Fibroblast of lung (primary cell): ENCODE measurements at regions not wholly inside any gene's neighbourhood (a gene's known extent, or its start where the extent isn't known, plus 50 kb on each side); places are given as distances from the start of the nearest gene placed in this dataset.

ENCODE experiments used
- CTCF ChIP-seq, 2 donors: IDR thresholded peaks in 1 of 2; conservative IDR thresholded peaks in 1 of 2; 1 replicate in 1 of 2; 2 replicates in 1 of 2; pipeline ENCODE4 v1.5.1; 2011 to 2012; ENCODE audit warnings: low read length in 2 of 2, control low read depth in 1 of 2, inconsistent platforms in 1 of 2, low read depth in 1 of 2, mild to moderate bottlenecking in 1 of 2
- EZH2 ChIP-seq: IDR thresholded peaks from 2 replicates; pipeline ENCODE4 v1.5.1; 2012; ENCODE audit warnings: low read length, control low read depth, mild to moderate bottlenecking; ENCODE audit errors: missing control alignments

GRCh38 chr2:52732849-52733395 is 1034.7 kb upstream of the CHAC2 start:
- TF ChIP-seq CTCF (conservative IDR thresholded peaks at IDR 0.05 in 1 of 2, IDR thresholded peaks at IDR 0.05 in 1 of 2; ENCODE audit: low read depth in 1 of 2, low read length in 2 of 2) (no peak), EZH2 (no peak)
